ENCODE measurements at regions not wholly inside any gene's neighbourhood (a gene's known extent, or its start where the extent isn't known, plus 50 kb on each side); places are given as distances from the start of the nearest gene placed in this dataset.
"Not testable (repeated sequence)": the region's sequence is repeated elsewhere in the genome, so short reads cannot be mapped to it uniquely, and the experiment has no call there.

DNA sequence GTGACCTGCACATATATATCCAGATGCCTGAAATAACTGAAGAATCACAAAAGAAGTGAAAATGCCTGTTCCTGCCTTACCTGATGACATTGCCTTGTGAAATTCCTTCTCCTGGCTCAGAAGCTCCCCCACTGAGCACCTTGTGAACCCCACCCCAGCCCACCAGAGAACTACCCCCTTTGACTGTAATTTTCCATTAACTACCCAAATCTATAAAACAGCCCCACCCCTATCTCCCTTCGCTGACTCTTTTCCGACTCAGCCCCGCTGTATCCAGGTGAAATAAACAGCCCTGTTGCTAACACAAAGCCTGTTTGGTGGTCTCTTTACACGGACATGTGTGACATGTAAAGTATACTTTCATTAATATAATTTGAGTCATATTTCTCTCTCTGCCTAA, 320.3 kb upstream of the TECRL start:
- H3K27ac ChIP-seq: no peak overlapping the region

DNA sequence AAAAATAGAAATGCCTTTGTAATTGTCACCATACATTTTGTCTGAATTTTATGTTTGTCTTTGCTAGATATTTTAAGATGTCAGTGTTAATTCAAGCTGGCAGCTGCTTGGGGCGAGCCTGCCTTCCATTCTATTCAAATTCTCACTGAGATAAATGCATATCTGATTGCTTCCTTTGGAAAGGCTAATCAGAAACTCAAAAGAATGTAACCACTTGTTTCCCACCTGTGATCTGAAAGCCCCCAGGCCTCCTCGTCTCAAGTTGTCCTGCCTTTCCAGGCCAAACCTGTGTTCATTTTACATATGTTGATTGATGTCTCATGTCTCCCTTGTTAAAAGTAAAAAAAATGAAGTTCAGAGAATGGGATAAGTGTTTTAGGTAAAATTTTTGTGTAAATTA, 318.7 kb upstream of the TECRL start:
- TF ChIP-seq CTCF (conservative IDR thresholded peaks at IDR 0.05): no peak
- no peak overlapping the region for H3K27ac ChIP-seq

More for the DNA sequence above, 320.3 kb upstream of the TECRL start:
- TF ChIP-seq CTCF (conservative IDR thresholded peaks at IDR 0.05): no peak

DNA sequence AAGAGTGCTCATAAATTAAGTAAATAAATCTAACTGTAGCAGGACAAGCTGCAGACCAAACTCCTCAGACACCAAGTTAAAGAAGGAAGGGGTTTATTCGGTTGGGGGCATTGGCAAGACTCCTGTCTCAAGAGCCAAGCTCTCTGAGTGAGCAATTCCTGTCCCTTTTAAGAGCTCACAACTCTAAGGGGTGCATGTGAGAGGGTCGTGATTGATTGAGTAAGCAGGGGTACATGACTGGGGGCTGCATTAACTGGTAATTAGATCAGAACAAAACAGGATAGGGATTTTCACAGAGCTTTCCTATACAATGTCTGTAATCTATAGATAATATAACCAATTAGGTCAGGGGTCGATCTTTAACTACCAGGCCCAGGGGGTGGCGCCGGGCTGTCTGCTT, 318.1 kb upstream of the TECRL start:
- H3K27ac ChIP-seq: not testable (repeated sequence)

GRCh38 chr4:64724689-64725088, 315.4 kb upstream of the TECRL start:
- TF ChIP-seq CTCF (conservative IDR thresholded peaks at IDR 0.05): no peak
- no peak overlapping the region for H3K27ac ChIP-seq

GRCh38 chr4:64721106-64721505, 311.9 kb upstream of the TECRL start:
- TF ChIP-seq CTCF (conservative IDR thresholded peaks at IDR 0.05): no peak
- no peak overlapping the region for H3K27ac ChIP-seq

GRCh38 chr4:64718091-64718490, 308.8 kb upstream of the TECRL start:
- TF ChIP-seq CTCF (conservative IDR thresholded peaks at IDR 0.05): no peak
- no peak overlapping the region for H3K27ac ChIP-seq

DNA sequence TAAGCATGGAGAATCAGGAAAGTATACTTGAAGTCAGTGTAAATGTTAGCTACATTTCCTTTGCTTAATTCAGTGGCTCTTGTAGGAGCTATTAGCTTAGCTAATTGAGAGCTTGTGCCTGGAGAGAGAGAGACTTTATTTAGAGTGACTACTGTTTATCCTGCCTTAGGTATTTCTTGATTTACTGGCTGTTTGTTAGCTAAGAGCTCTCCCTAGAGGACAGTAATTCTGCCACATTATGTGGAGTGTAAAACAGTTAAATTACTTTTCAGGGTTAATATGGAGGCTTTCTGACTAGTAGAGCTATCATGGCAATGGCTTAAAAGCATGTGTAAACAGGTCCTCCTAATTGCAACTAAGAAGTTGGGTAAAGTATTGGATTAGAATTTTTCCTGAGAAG, 306.5 kb upstream of the TECRL start:
- H3K27ac ChIP-seq: no peak overlapping the region
- peak; percentile 65 for TF ChIP-seq CTCF (conservative IDR thresholded peaks at IDR 0.05)

DNA sequence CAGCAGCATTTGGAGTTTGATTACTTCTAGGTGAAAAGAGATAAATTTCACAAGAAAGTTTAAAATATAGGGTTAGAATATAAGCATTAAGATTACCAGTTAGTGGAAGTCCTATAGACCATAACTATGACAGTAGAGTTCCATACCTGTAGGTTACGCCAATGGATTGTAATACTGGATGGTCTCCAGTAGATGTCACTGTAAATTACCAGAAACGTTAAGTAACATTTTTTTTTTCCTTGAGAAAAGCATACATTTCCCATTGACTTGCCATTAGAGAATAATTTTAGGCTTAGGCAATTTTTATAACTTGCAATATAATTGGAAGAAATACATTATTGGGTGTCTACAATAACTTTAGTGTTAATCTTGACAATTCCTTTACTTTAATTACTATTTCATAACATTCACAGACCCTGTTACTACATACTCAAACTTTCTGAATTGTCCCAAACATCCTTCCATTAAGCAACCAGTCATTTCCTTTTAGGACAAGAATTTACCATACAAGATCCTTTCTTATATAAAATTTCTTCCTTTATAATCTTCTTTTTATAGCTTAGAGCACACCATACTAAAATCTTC, 304.1 kb upstream of the TECRL start:
- peak; percentile 86 for TF ChIP-seq CTCF (conservative IDR thresholded peaks at IDR 0.05)
- no peak overlapping the region for H3K27ac ChIP-seq

Measured in VCaP (cell line).